GM12892 (cell line): ENCODE measurements at regions not wholly inside any gene's neighbourhood (a gene's known extent, or its start where the extent isn't known, plus 50 kb on each side); places are given as distances from the start of the nearest gene placed in this dataset.

Source experiments
- POLR2A ChIP-seq: IDR thresholded peaks from 2 replicates; pipeline ENCODE4 v1.6.1; 2011; ENCODE audit warnings: low read depth, low read length, control low read depth
- POLR2AphosphoS5 ChIP-seq: IDR thresholded peaks from 2 replicates; pipeline ENCODE4 v1.6.1; 2011; ENCODE audit warnings: low read depth, low read length, control low read depth
- TAF1 ChIP-seq: IDR thresholded peaks from 2 replicates; pipeline ENCODE4 v1.6.1; 2011; ENCODE audit warnings: low read depth, mild to moderate bottlenecking, control low read depth, low read length, borderline replicate concordance

GRCh38 chr11:116539836-116540418 is 232.9 kb downstream of the BUD13 start:
- no peak for TF ChIP-seq POLR2A
- TF ChIP-seq POLR2AphosphoS5 = no peak
- TF ChIP-seq TAF1 = no peak
